Keratinocyte (primary cell): ENCODE measurements at regions not wholly inside any gene's neighbourhood (a gene's known extent, or its start where the extent isn't known, plus 50 kb on each side); places are given as distances from the start of the nearest gene placed in this dataset.

Source experiments
- EZH2 ChIP-seq: IDR thresholded peaks from one replicate; pipeline ENCODE4 v1.6.1; 2012; ENCODE audit warnings: inconsistent platforms, mild to moderate bottlenecking, low read length, moderate library complexity
- TF ChIP-seq, protein P1 (sequence below), 3 experiments: IDR thresholded peaks in 1 of 3; conservative IDR thresholded peaks in 1 of 3; optimal IDR thresholded peaks in 1 of 3; 2 replicates in 2 of 3; 3 replicates in 1 of 3; pipeline versions ENCODE3 to v1.5.1; 2011; ENCODE audit warnings: low read length in 3 of 3, mild to moderate bottlenecking in 3 of 3, moderate library complexity in 2 of 3, control low read depth in 1 of 3, inconsistent platforms in 1 of 3; ENCODE audit not compliant: insufficient read depth in 2 of 3; ENCODE audit errors: extremely low read depth in 1 of 3

GRCh38 chr11:29641201-29641600 is 375.6 kb downstream of the KCNA4 start:
- TF ChIP-seq, protein P1, sequence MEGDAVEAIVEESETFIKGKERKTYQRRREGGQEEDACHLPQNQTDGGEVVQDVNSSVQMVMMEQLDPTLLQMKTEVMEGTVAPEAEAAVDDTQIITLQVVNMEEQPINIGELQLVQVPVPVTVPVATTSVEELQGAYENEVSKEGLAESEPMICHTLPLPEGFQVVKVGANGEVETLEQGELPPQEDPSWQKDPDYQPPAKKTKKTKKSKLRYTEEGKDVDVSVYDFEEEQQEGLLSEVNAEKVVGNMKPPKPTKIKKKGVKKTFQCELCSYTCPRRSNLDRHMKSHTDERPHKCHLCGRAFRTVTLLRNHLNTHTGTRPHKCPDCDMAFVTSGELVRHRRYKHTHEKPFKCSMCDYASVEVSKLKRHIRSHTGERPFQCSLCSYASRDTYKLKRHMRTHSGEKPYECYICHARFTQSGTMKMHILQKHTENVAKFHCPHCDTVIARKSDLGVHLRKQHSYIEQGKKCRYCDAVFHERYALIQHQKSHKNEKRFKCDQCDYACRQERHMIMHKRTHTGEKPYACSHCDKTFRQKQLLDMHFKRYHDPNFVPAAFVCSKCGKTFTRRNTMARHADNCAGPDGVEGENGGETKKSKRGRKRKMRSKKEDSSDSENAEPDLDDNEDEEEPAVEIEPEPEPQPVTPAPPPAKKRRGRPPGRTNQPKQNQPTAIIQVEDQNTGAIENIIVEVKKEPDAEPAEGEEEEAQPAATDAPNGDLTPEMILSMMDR (optimal IDR thresholded peaks at IDR 0.05 in 1 of 3, IDR thresholded peaks at IDR 0.05 in 1 of 3, conservative IDR thresholded peaks at IDR 0.05 in 1 of 3; ENCODE audit: extremely low read depth in 1 of 3, insufficient read depth in 2 of 3, low read length in 3 of 3): no peak
- no peak for TF ChIP-seq EZH2
